IMR-90 (cell line): ENCODE measurements at regions not wholly inside any gene's neighbourhood (a gene's known extent, or its start where the extent isn't known, plus 50 kb on each side); places are given as distances from the start of the nearest gene placed in this dataset.
"Not testable (repeated sequence)": the region's sequence is repeated elsewhere in the genome, so short reads cannot be mapped to it uniquely, and the experiment has no call there.

Experiments used
- ATAC-seq: fragments of 200-7000 bp; cut with Tn5 transposase; 2 replicates; pipeline ENCODE4 v1.9.1; 2020; ENCODE audit warnings: low read depth, mild to moderate bottlenecking, moderate library complexity
- BruUV-seq: library from RNA; stranded (reverse); fragments of 400-500 nt; replicated peaks from 2 replicates; lab custom pipeline; 2021; lab: Mats Ljungman, UMichigan
- CTCF ChIA-PET: fragments of 300-600 bp; formaldehyde crosslinking; extraction: SDS; loops from one replicate; lab custom pipeline; 2021; ENCODE audit warnings: antibody characterized with exemption; lab: Yijun Ruan, JAX
- POLR2A ChIA-PET: fragments of 300-600 bp; sonication (Branson Sonifier 250); formaldehyde crosslinking; loops from one replicate; lab custom pipeline; 2022; ENCODE audit warnings: antibody characterized with exemption; ENCODE audit not compliant: unreplicated experiment; lab: Charles Lee
- DNase-seq: peaks from one replicate; pipeline ENCODE4 v3.0.0; 2013
- H2AFZ ChIP-seq: replicated peaks from 2 replicates; pipeline ENCODE3; 2013; ENCODE audit warnings: low read length, mild to moderate bottlenecking; ENCODE audit not compliant: poor library complexity
- H2AK5ac ChIP-seq: 2 replicates; pipeline ENCODE4 v1.6.1; 2013; ENCODE audit warnings: low read depth, low read length, inconsistent platforms
- H2AK9ac ChIP-seq: replicated peaks from 2 replicates; pipeline ENCODE3; 2013; ENCODE audit warnings: mild to moderate bottlenecking, low read depth, low read length, moderate library complexity; ENCODE audit not compliant: poor library complexity
- H2BK120ac ChIP-seq: 2 replicates; pipeline ENCODE4 v1.6.1; 2013; ENCODE audit warnings: low read depth, low read length, inconsistent platforms
- H2BK15ac ChIP-seq: 3 replicates; pipeline ENCODE4 v1.6.1; 2013; ENCODE audit warnings: low read depth, low read length, inconsistent platforms
- H2BK20ac ChIP-seq: 2 replicates; pipeline ENCODE4 v1.6.1; 2013; ENCODE audit warnings: low read depth, mild to moderate bottlenecking, inconsistent platforms, low read length, moderate library complexity
- H2BK5ac ChIP-seq: 2 replicates; pipeline ENCODE4 v1.6.1; 2013; ENCODE audit warnings: mild to moderate bottlenecking, low read depth, low read length, inconsistent platforms; ENCODE audit not compliant: poor library complexity, severe bottlenecking
- H3K14ac ChIP-seq: replicated peaks from 2 replicates; pipeline ENCODE4 v1.6.1; 2013; ENCODE audit warnings: low read depth, low read length, inconsistent platforms
- H3K18ac ChIP-seq: 2 replicates; pipeline ENCODE4 v1.6.1; 2013; ENCODE audit warnings: low read depth, low read length, control low read depth
- H3K23ac ChIP-seq: 2 replicates; pipeline ENCODE4 v1.6.1; 2013; ENCODE audit warnings: low read depth, low read length, inconsistent platforms
- H3K27ac ChIP-seq: 2 replicates; pipeline ENCODE4 v1.5.1; 2013; ENCODE audit warnings: mild to moderate bottlenecking, control low read depth, low read length; ENCODE audit not compliant: insufficient read depth
- H3K27me3 ChIP-seq: 2 replicates; pipeline ENCODE4 v1.6.1; 2013; ENCODE audit warnings: low read length; ENCODE audit not compliant: control insufficient read depth, insufficient read depth
- H3K36me3 ChIP-seq: 2 replicates; pipeline ENCODE4 v1.6.1; 2013; ENCODE audit warnings: low read length, mixed read lengths; ENCODE audit not compliant: control insufficient read depth, insufficient read depth
- H3K4ac ChIP-seq: 2 replicates; pipeline ENCODE4 v1.6.1; 2013; ENCODE audit warnings: low read depth, low read length, inconsistent platforms
- H3K4me1 ChIP-seq: 2 replicates; pipeline ENCODE4 v1.6.1; 2013; ENCODE audit warnings: low read length, mixed read lengths; ENCODE audit not compliant: control insufficient read depth, insufficient read depth
- H3K4me2 ChIP-seq: 2 replicates; pipeline ENCODE4 v1.6.1; 2013; ENCODE audit warnings: low read depth, mild to moderate bottlenecking, control low read depth, low read length, moderate library complexity
- H3K4me3 ChIP-seq: 2 replicates; pipeline ENCODE4 v1.5.1; 2013; ENCODE audit warnings: low read depth, mild to moderate bottlenecking, control low read depth, low read length, moderate library complexity; ENCODE audit not compliant: insufficient read depth
- H3K56ac ChIP-seq: 2 replicates; pipeline ENCODE4 v1.6.1; 2013; ENCODE audit warnings: low read length, inconsistent platforms; ENCODE audit not compliant: insufficient read depth; ENCODE audit errors: extremely low read depth
- H3K79me1 ChIP-seq, 2 experiments: 2 replicates each; pipeline ENCODE4 v1.6.1; 2013; ENCODE audit warnings: low read length in 2 of 2, inconsistent platforms in 1 of 2, low read depth in 1 of 2
- H3K9ac ChIP-seq: 2 replicates; pipeline ENCODE4 v1.6.1; 2013; ENCODE audit warnings: low read depth, low read length, control low read depth
- H3K9me1 ChIP-seq: 2 replicates; pipeline ENCODE4 v1.6.1; 2013; ENCODE audit warnings: low read length, inconsistent platforms; ENCODE audit not compliant: insufficient read depth
- H3K9me3 ChIP-seq: 2 replicates; pipeline ENCODE4 v1.6.1; 2013; ENCODE audit warnings: low read length; ENCODE audit not compliant: control insufficient read depth, insufficient read depth
- H4K20me1 ChIP-seq: 2 replicates; pipeline ENCODE4 v1.6.1; 2013; ENCODE audit warnings: low read length, inconsistent platforms; ENCODE audit not compliant: insufficient read depth
- H4K5ac ChIP-seq: 2 replicates; pipeline ENCODE4 v1.6.1; 2013; ENCODE audit warnings: mild to moderate bottlenecking, low read depth, low read length, control low read depth
- H4K8ac ChIP-seq, 2 experiments: 2 replicates each; pipeline ENCODE4 v1.6.1; 2013; ENCODE audit warnings: low read depth in 2 of 2, low read length in 2 of 2, control low read depth in 1 of 2, inconsistent platforms in 1 of 2
- H4K91ac ChIP-seq: 2 replicates; pipeline ENCODE4 v1.6.1; 2013; ENCODE audit warnings: low read depth, low read length, inconsistent platforms; ENCODE audit not compliant: insufficient read depth
- WGBS, 2 experiments: methylation state at CpG; one replicate each; pipeline versions ENCODE4 v1.1.5 to v1.1.7; 2013; ENCODE audit warnings: missing lambda C conversion rate in 2 of 2; ENCODE audit not compliant: insufficient read length in 1 of 2; ENCODE audit errors: extremely low coverage in 2 of 2; 5-methylcytosine and 5-hydroxymethylcytosine counted together
- dilution Hi-C: fragments of 300-500 bp; cut with HindIII; formaldehyde crosslinking; loops from one replicate; pipeline ENCODE4 v1.14.3; 2018; ENCODE audit warnings: low sequenced_read_pairs; ENCODE audit not compliant: unreplicated experiment
- in situ Hi-C: fragments of 300-500 bp; cut with MboI; formaldehyde crosslinking; loops from 3 replicates; pipeline ENCODE4 v1.14.3; 2019; ENCODE audit warnings: low sequenced_read_pairs, inconsistent platforms, mixed read lengths
- intact Hi-C: fragments of 100-400 bp; cut with micrococcal nuclease; formaldehyde crosslinking; loops from 2 replicates; pipeline ENCODE4 v1.10.0; 2022

- H2BK5ac ChIP-seq, BruUV-seq, H3K9me3 ChIP-seq, DNase-seq, CTCF ChIA-PET, H4K5ac ChIP-seq, H2AK9ac ChIP-seq, H3K56ac ChIP-seq, H2BK20ac ChIP-seq, H4K91ac ChIP-seq, H2AFZ ChIP-seq, H3K14ac ChIP-seq, H3K9ac ChIP-seq, POLR2A ChIA-PET, ATAC-seq, H3K23ac ChIP-seq, H3K9me1 ChIP-seq, H3K27me3 ChIP-seq, H3K18ac ChIP-seq, H4K8ac ChIP-seq, H3K36me3 ChIP-seq, H3K4me2 ChIP-seq, H3K79me1 ChIP-seq, H3K27ac ChIP-seq, dilution Hi-C loops, H2BK15ac ChIP-seq, H3K4ac ChIP-seq, H4K20me1 ChIP-seq, H2AK5ac ChIP-seq, H3K4me3 ChIP-seq: not testable (repeated sequence)
- H3K4me1 ChIP-seq = peaks cover 17% of the 10 kb centered on the region
- intact Hi-C loops (loop anchor here (10.0 kb wide), 1 partner anchor 186 kb away; the partner anchor contains the start of gene ZNF469), in situ Hi-C loops (loop anchor here (5.0 kb wide), 1 partner anchor 184 kb away; the partner anchor contains the start of gene ZNF469)
- 0 out of 2 replicates have a peak overlapping the region, but pooled peaks have one; percentile 14 for H2BK120ac ChIP-seq
- WGBS, 2 experiments = 96% methylated on average over 9 of the region's 26 CpGs; no CpG with 5 or more reads in 1 of the 2 experiments
Observed at GRCh38 chr16:88198457-88199295, 184.1 kb upstream of the ZNF469 start.

DNA sequence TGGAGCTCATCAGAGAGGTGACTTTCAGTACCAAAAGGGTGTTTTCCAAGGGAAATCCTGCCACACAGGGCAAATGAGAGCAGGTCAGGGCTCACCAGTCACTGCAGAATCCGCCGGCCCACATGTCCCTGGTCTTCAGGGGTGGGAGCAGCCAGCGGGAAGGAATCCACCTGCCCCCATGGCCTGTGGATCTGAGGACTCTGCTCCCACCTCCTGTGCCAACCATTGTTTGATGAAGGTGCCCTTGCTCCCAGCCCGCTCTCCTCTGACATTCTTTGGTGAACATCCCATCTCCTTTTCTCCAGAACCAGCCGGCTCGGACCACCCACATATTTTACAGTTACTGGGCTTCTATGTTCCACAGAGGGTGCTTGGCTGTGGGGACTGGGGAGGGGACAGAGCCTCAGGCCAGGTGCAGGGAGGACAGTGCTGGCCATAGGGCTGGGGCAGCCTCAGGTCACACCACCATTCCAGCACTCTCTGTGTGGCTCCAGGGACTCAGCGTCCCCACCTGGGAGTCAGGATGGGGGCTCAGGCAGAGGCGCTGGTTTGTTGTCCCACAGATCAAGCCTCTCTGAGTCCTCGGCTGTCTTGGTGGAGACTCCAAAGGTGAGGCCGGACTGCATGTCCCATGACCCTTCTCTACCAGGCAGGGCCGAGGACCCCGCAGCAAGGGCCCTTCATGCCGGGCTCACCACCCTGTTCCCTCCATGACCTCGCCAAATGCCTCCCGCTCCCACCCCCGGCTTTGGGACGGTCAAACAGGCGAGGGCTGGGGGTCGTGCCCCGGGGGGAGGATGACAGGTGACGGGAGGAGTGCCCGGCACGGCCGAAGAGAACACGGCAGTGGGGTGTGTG lies 183.2 kb upstream of the ZNF469 start:
- H3K27ac ChIP-seq, H3K56ac ChIP-seq, H4K8ac ChIP-seq, H3K14ac ChIP-seq, H2AFZ ChIP-seq, H3K36me3 ChIP-seq, H3K9me1 ChIP-seq, DNase-seq, H3K18ac ChIP-seq, H4K20me1 ChIP-seq, H2BK5ac ChIP-seq, H3K9ac ChIP-seq, H2BK15ac ChIP-seq, H3K4me3 ChIP-seq, BruUV-seq, H3K4me2 ChIP-seq, H3K27me3 ChIP-seq, H3K9me3 ChIP-seq, dilution Hi-C loops, CTCF ChIA-PET, H3K79me1 ChIP-seq, H3K23ac ChIP-seq, ATAC-seq: not testable (repeated sequence)
- H4K5ac ChIP-seq = 0 out of 2 replicates have a peak overlapping the region, but pooled peaks have one; percentile 12
- H4K91ac ChIP-seq = peak overlapping the region; percentile 37; the same call in 1 of the 2 replicates
- peak overlapping the region; percentile 56; the same call in 1 of the 2 replicates for H3K4ac ChIP-seq
- 0 out of 2 replicates have a peak overlapping the region, but pooled peaks have one; percentile 45 for H2BK20ac ChIP-seq
- peak overlapping the region; percentile 72 for H2AK9ac ChIP-seq
- WGBS, 2 experiments = 100% methylated on average over 4 of the region's 25 CpGs; no CpG with 5 or more reads in 1 of the 2 experiments
- H3K4me1 ChIP-seq = peaks cover 15% of the 10 kb centered on the region
- in situ Hi-C loops (loop anchor here (5.0 kb wide), 1 partner anchor 183 kb away; the partner anchor contains the start of gene ZNF469), intact Hi-C loops (loop anchor here (10.0 kb wide), 1 partner anchor 185 kb away; the partner anchor contains the start of gene ZNF469)
- peak overlapping the region; percentile 87 for H2AK5ac ChIP-seq
- 0 out of 2 replicates have a peak overlapping the region, but pooled peaks have one; percentile 72 for H2BK120ac ChIP-seq
- POLR2A ChIA-PET = interaction anchor here (0.5 kb wide), 1 partner anchor 115 kb away, joined by 8 read pairs; no protein-coding TSS in a partner anchor
